ENCODE measurements at regions not wholly inside any gene's neighbourhood (a gene's known extent, or its start where the extent isn't known, plus 50 kb on each side); places are given as distances from the start of the nearest gene placed in this dataset.

- no peak for TF ChIP-seq ATF3 (IDR thresholded peaks at IDR 0.05)
- TF ChIP-seq GABPA (IDR thresholded peaks at IDR 0.05 in 1 of 2, conservative IDR thresholded peaks at IDR 0.05 in 1 of 2), result no peak
- TF ChIP-seq REST (IDR thresholded peaks at IDR 0.05), result no peak
- no peak for TF ChIP-seq YY1 (IDR thresholded peaks at IDR 0.05)
- no peak for TF ChIP-seq HNF4A (conservative IDR thresholded peaks at IDR 0.05)
- no peak for TF ChIP-seq HNF4G (IDR thresholded peaks at IDR 0.05)
- TF ChIP-seq FOXA2 (IDR thresholded peaks at IDR 0.05), result no peak
- TF ChIP-seq RAD21 (IDR thresholded peaks at IDR 0.05), result no peak
- no peak for TF ChIP-seq NR2F2 (IDR thresholded peaks at IDR 0.05)
- Histone ChIP-seq H3K27ac (ENCODE audit: low read depth in 1 of 2, low read length in 2 of 2) (no peak overlapping the region), H3K27me3 (ENCODE audit: control insufficient read depth in 4 of 4, insufficient read depth in 4 of 4, low read length in 3 of 4) (no peaks in the 10 kb centered on the region), H3K4me1 (ENCODE audit: control insufficient read depth in 4 of 4, insufficient read depth in 4 of 4, low read length in 3 of 4) (no peaks in the 10 kb centered on the region), H3K36me3 (ENCODE audit: control insufficient read depth in 4 of 4, insufficient read depth in 3 of 4, low read depth in 1 of 4, low read length in 3 of 4) (no peaks in the 10 kb centered on the region), H3K4me3 (ENCODE audit: low read depth in 1 of 3, low read length in 3 of 3) (no peak overlapping the region), H3K9ac (ENCODE audit: low read depth in 1 of 2, low read length in 2 of 2) (no peak overlapping the region), H3K9me3 (ENCODE audit: control insufficient read depth in 4 of 4, low read length in 3 of 4) (no peaks in the 10 kb centered on the region)
- DNase-seq (ENCODE audit: low spot score), result no peak
- WGBS, result 81% methylated on average over 9 of the region's 9 CpGs
These were observed 210.0 kb downstream of the MAF start for GRCh38 chr16:79390481-79391051.

GRCh38 chr16:79388396-79388795, 212.1 kb downstream of the MAF start:
- no peak for TF ChIP-seq ZBTB33 (IDR thresholded peaks at IDR 0.05)
- TF ChIP-seq FOXA1 (IDR thresholded peaks at IDR 0.05), result no peak
- no peak for TF ChIP-seq RXRA (IDR thresholded peaks at IDR 0.05)
- TF ChIP-seq ATF3 (IDR thresholded peaks at IDR 0.05), result no peak
- no peak for TF ChIP-seq RAD21 (IDR thresholded peaks at IDR 0.05)
- no peak for TF ChIP-seq YY1 (IDR thresholded peaks at IDR 0.05)
- no peak for TF ChIP-seq HNF4G (IDR thresholded peaks at IDR 0.05)
- TF ChIP-seq HNF4A (conservative IDR thresholded peaks at IDR 0.05), result no peak
- TF ChIP-seq MAX (IDR thresholded peaks at IDR 0.05), result no peak
- no peak for TF ChIP-seq FOXA2 (IDR thresholded peaks at IDR 0.05)
- TF ChIP-seq EGR1 (IDR thresholded peaks at IDR 0.05; ENCODE audit: low read depth in 2 of 2), result no peak
- no peak for TF ChIP-seq JUND (IDR thresholded peaks at IDR 0.05)
- no peak for TF ChIP-seq SP1 (IDR thresholded peaks at IDR 0.05)
- TF ChIP-seq GABPA (IDR thresholded peaks at IDR 0.05 in 1 of 2, conservative IDR thresholded peaks at IDR 0.05 in 1 of 2), result no peak
- TF ChIP-seq CTCF (IDR thresholded peaks at IDR 0.05; ENCODE audit: low read depth, low read length, missing input control), result no peak
- Histone ChIP-seq H3K9ac (ENCODE audit: low read depth in 1 of 2, low read length in 2 of 2) (no peak overlapping the region), H3K27ac (ENCODE audit: low read depth in 1 of 2, low read length in 2 of 2) (no peak overlapping the region), H3K36me3 (ENCODE audit: control insufficient read depth in 4 of 4, insufficient read depth in 3 of 4, low read depth in 1 of 4, low read length in 3 of 4) (no peaks in the 10 kb centered on the region), H3K27me3 (ENCODE audit: control insufficient read depth in 4 of 4, insufficient read depth in 4 of 4, low read length in 3 of 4) (no peaks in the 10 kb centered on the region), H3K4me3 (ENCODE audit: low read depth in 1 of 3, low read length in 3 of 3) (no peak overlapping the region), H3K4me1 (ENCODE audit: control insufficient read depth in 4 of 4, insufficient read depth in 4 of 4, low read length in 3 of 4) (no peaks in the 10 kb centered on the region), H3K9me3 (ENCODE audit: control insufficient read depth in 4 of 4, low read length in 3 of 4) (no peaks in the 10 kb centered on the region)
- 81% methylated on average over 1 of the region's 1 CpG for WGBS
- DNase-seq (ENCODE audit: low spot score), result no peak
